ENCODE measurements at regions not wholly inside any gene's neighbourhood (a gene's known extent, or its start where the extent isn't known, plus 50 kb on each side); places are given as distances from the start of the nearest gene placed in this dataset.

GRCh38 chr4:55753856-55754255, 65.7 kb upstream of the EXOC1L start:
- TF ChIP-seq, protein P1, sequence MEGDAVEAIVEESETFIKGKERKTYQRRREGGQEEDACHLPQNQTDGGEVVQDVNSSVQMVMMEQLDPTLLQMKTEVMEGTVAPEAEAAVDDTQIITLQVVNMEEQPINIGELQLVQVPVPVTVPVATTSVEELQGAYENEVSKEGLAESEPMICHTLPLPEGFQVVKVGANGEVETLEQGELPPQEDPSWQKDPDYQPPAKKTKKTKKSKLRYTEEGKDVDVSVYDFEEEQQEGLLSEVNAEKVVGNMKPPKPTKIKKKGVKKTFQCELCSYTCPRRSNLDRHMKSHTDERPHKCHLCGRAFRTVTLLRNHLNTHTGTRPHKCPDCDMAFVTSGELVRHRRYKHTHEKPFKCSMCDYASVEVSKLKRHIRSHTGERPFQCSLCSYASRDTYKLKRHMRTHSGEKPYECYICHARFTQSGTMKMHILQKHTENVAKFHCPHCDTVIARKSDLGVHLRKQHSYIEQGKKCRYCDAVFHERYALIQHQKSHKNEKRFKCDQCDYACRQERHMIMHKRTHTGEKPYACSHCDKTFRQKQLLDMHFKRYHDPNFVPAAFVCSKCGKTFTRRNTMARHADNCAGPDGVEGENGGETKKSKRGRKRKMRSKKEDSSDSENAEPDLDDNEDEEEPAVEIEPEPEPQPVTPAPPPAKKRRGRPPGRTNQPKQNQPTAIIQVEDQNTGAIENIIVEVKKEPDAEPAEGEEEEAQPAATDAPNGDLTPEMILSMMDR (IDR thresholded peaks at IDR 0.05), result no peak
- no peak for TF ChIP-seq POLR2A (IDR thresholded peaks at IDR 0.05)

Measured in vagina (tissue), 2 donors.